ENCODE measurements at regions not wholly inside any gene's neighbourhood (a gene's known extent, or its start where the extent isn't known, plus 50 kb on each side); places are given as distances from the start of the nearest gene placed in this dataset.

DNA sequence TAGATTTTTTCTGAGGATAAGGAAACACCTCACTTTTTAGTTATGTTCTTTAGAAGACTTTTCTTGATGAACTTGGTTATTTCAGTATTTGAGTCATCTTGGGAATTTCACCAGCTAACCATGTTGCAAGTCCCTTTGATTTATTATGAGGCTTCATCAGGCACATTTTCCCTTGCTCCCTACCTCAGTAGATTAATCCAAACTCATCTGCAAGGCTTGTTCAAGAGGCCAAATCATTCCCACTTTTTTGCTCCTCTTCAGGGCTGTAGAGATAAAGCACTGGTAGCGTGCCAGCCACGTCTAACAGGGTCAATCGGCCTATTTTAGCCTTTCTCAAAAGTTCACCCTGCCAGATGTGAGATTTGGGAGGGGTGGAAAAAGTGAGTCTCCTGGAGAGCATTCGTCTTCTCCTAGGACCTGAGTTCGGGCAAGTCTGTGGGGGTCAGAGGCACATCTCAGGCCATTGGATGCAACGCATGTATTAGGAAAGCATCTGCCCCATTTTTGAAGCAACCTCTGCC is 120.3 kb downstream of the RDH14 start:
- TF ChIP-seq, protein P1, sequence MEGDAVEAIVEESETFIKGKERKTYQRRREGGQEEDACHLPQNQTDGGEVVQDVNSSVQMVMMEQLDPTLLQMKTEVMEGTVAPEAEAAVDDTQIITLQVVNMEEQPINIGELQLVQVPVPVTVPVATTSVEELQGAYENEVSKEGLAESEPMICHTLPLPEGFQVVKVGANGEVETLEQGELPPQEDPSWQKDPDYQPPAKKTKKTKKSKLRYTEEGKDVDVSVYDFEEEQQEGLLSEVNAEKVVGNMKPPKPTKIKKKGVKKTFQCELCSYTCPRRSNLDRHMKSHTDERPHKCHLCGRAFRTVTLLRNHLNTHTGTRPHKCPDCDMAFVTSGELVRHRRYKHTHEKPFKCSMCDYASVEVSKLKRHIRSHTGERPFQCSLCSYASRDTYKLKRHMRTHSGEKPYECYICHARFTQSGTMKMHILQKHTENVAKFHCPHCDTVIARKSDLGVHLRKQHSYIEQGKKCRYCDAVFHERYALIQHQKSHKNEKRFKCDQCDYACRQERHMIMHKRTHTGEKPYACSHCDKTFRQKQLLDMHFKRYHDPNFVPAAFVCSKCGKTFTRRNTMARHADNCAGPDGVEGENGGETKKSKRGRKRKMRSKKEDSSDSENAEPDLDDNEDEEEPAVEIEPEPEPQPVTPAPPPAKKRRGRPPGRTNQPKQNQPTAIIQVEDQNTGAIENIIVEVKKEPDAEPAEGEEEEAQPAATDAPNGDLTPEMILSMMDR (IDR thresholded peaks at IDR 0.05; ENCODE audit: insufficient read depth, low read depth, low read length), result no peak
- DNase-seq (ENCODE audit: low read depth), result peak; percentile 71
- H3K4me3 ChIP-seq (ENCODE audit: low read depth, low read length), result no peak overlapping the region

DNA sequence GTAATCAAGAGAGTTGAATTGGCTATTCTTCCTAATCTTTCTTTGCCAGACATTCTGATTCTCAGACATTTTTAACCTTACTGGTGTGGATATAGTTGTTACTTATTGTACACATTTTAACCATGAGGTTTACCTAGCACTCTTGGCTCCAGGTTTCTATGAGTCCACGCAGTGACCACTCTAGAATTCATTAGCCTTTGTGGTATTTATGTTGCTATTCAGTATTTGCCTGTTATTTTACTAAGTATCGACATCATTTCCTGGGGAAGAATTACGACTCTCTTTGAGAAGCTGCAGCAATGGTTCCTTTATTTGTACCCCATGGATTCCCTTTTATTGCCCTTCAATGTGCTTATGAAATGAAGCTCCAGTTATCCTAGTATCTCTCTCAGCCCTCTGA is 120.7 kb downstream of the RDH14 start:
- no peak overlapping the region for H3K4me3 ChIP-seq (ENCODE audit: low read depth, low read length)
- TF ChIP-seq, protein P1 (IDR thresholded peaks at IDR 0.05; ENCODE audit: insufficient read depth, low read depth, low read length), result no peak
- no peak for DNase-seq (ENCODE audit: low read depth)

- no peak overlapping the region for H3K4me3 ChIP-seq (ENCODE audit: low read depth, low read length)
- TF ChIP-seq, protein P1 (IDR thresholded peaks at IDR 0.05; ENCODE audit: insufficient read depth, low read depth, low read length), result no peak
- DNase-seq (ENCODE audit: low read depth), result no peak
These were observed 122.5 kb downstream of the RDH14 start for GRCh38 chr2:18437909-18438308.

- TF ChIP-seq, protein P1 (IDR thresholded peaks at IDR 0.05; ENCODE audit: insufficient read depth, low read depth, low read length), result no peak
- H3K4me3 ChIP-seq (ENCODE audit: low read depth, low read length), result no peak overlapping the region
- no peak for DNase-seq (ENCODE audit: low read depth)
These were observed 123.9 kb downstream of the RDH14 start for GRCh38 chr2:18436503-18437005.

DNA sequence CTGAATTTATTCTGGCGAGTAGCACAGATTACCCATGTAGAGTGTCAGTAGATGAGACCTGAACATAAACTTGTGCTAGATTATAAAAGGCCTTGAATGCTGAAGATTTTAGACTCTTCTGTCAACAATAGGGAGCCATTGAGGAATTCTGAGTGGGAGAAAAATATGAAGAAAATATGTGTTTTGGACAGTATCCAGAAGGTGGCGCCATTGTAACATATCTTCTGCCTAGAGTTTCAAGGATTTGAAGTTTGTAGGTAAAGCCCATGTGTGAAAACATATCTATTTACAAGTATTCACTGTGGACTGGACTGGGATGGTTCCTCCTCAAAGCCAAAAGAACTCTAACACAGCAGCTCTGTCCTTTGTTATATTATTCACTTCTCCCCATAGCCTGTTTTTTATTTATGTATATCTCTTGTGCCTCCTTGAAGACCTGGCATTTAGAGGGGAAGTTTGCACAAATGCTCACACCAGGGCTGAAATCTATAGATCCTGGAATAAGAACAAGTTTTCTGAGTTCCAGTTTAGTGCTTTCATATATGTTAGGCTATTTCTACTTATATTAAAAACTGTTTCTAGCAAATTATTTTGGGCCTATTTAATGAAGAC is 124.9 kb downstream of the RDH14 start:
- H3K4me3 ChIP-seq (ENCODE audit: low read depth, low read length), result no peak overlapping the region
- DNase-seq (ENCODE audit: low read depth), result peak; percentile 81
- TF ChIP-seq, protein P1 (IDR thresholded peaks at IDR 0.05; ENCODE audit: insufficient read depth, low read depth, low read length), result peak; percentile 61

DNA sequence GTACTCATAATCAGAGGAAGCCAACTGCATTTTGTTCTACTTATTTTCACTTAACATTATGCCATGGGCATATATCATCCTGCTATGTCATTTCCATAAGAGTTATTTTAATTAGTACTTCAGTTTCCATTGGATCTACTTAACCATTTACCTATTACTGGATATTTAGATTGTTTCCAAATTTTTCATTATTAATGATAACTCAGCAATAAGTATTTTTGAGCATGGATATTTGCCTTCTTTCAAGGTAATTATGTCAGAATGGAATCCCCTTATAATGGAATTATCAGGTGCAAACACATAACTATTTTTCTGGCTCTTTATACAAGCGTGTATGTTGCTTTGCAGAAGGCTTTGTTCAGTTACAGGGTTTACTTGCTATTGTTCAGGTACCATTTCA is 126.6 kb downstream of the RDH14 start:
- DNase-seq (ENCODE audit: low read depth), result no peak
- H3K4me3 ChIP-seq (ENCODE audit: low read depth, low read length), result no peak overlapping the region
- TF ChIP-seq, protein P1 (IDR thresholded peaks at IDR 0.05; ENCODE audit: insufficient read depth, low read depth, low read length), result no peak

GRCh38 chr2:18432999-18433398 is 127.5 kb downstream of the RDH14 start:
- DNase-seq (ENCODE audit: low read depth), result no peak
- H3K4me3 ChIP-seq (ENCODE audit: low read depth, low read length), result no peak overlapping the region
- TF ChIP-seq, protein P1 (IDR thresholded peaks at IDR 0.05; ENCODE audit: insufficient read depth, low read depth, low read length), result no peak

Data from fibroblast of villous mesenchyme (primary cell).